ENCODE measurements at regions not wholly inside any gene's neighbourhood (a gene's known extent, or its start where the extent isn't known, plus 50 kb on each side); places are given as distances from the start of the nearest gene placed in this dataset.

DNA sequence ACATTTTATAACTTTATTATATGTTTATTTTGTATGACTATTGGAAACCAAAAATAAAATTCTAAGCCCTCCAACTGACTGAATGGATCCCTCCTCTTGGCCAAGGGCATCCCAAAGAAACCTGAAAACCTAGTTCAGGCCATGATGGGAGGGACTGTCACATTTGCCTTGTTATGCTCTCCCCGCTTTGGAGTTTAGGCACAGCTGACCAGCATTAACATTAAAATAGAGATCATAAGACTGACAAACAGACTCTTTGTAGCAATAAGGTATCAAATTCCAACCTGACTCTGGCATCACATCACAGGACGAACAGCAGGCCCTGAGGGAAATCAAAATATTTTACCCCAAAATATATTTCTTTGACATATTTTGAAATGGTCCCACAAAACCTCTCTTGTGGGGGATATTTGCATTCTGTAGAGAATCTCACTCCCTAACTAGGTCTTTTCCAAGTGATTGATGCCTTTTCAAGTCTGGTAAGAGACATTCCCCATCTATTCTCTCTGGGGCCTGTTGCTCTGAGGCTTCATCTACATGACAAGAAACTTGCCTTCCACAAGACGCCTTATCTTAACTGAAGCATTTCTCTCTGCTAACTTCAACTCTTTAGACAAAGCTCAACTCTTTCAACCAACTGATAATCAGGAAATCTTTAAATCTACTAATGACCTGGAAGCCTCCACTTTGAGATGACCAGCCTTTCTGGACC is 81.8 kb upstream of the PRR23E start:
- Histone ChIP-seq H3K36me3 (ENCODE audit: control insufficient read depth, insufficient read depth, low read length) (no peaks in the 10 kb centered on the region), H3K9ac (ENCODE audit: low read depth, low read length) (no peak overlapping the region), H3K27me3 (ENCODE audit: control insufficient read depth, insufficient read depth, low read length) (no peaks in the 10 kb centered on the region), H3K4me3 (ENCODE audit: low read depth, low read length) (no peak overlapping the region), H3K27ac (ENCODE audit: low read depth, low read length) (peak overlapping the region; percentile 70), H3K4me1 (ENCODE audit: control insufficient read depth, insufficient read depth, low read length) (0 out of 2 replicates have a peak, but pooled peaks cover 5% of the 10 kb centered on the region), H3K9me3 (ENCODE audit: control insufficient read depth, insufficient read depth, low read length) (peaks cover 21% of the 10 kb centered on the region)

DNA sequence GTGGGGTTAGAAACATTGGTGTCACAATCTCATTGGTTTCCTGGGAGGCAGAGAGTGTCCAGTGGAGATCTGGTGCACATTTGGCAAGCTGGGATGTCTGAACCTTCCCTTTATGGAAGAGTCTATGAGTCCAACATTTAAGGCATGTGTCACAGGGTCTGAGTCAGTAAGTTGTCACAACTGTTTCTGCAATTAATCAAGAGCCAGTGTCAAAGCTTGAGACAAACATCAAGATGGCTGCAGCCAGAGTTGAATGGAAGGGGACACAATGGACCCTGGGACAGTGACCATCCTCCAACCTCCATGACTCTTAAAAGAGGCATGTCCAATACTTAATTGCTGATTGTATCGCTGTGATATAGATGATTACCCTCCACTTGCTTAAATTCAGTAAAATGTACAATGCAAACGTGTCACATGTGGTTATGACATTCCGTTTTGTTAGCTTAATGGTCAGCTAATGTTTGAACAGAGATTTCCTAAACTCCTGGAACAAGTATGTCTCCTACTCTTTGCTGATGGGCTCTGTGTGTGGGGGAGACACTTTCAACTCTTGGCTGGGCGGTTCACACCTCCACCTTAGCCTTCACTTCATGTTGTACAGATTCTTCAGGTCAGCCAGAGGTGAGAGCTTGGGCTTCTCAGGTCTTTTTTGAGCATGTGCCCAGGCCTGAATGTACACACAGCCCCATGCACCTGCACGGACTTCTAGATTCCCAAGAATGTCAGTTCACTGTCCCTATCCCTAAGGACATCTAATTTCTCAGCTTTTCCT is 79.9 kb upstream of the PRR23E start:
- no peak overlapping the region for H3K9ac ChIP-seq (ENCODE audit: low read depth, low read length)
- peaks cover 21% of the 10 kb centered on the region for H3K9me3 ChIP-seq (ENCODE audit: control insufficient read depth, insufficient read depth, low read length)
- 0 out of 2 replicates have a peak, but pooled peaks cover 5% of the 10 kb centered on the region for H3K4me1 ChIP-seq (ENCODE audit: control insufficient read depth, insufficient read depth, low read length)
- H3K36me3 ChIP-seq (ENCODE audit: control insufficient read depth, insufficient read depth, low read length): no peaks in the 10 kb centered on the region
- no peaks in the 10 kb centered on the region for H3K27me3 ChIP-seq (ENCODE audit: control insufficient read depth, insufficient read depth, low read length)
- no peak overlapping the region for H3K4me3 ChIP-seq (ENCODE audit: low read depth, low read length)
- no peak overlapping the region for H3K27ac ChIP-seq (ENCODE audit: low read depth, low read length)

DNA sequence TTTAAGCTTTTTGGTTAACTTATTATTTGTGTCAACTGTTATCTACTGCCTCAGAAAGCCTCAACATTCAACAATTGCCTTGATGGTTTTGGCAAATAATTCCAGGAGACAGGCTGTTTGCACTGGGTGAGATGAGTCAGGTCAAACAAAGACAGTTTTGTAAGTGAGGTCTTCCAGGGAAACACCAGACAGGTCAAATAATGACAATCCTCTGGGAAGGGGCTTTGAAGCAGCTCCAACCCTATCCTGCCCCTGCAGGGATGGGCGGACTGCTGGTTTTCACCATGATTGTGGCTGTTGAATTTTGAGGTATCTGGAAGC is 79.4 kb upstream of the PRR23E start:
- Histone ChIP-seq H3K4me3 (ENCODE audit: low read depth, low read length) (no peak overlapping the region), H3K9ac (ENCODE audit: low read depth, low read length) (no peak overlapping the region), H3K27me3 (ENCODE audit: control insufficient read depth, insufficient read depth, low read length) (no peaks in the 10 kb centered on the region), H3K9me3 (ENCODE audit: control insufficient read depth, insufficient read depth, low read length) (peaks cover 21% of the 10 kb centered on the region), H3K36me3 (ENCODE audit: control insufficient read depth, insufficient read depth, low read length) (no peaks in the 10 kb centered on the region), H3K4me1 (ENCODE audit: control insufficient read depth, insufficient read depth, low read length) (0 out of 2 replicates have a peak, but pooled peaks cover 5% of the 10 kb centered on the region), H3K27ac (ENCODE audit: low read depth, low read length) (no peak overlapping the region)

DNA sequence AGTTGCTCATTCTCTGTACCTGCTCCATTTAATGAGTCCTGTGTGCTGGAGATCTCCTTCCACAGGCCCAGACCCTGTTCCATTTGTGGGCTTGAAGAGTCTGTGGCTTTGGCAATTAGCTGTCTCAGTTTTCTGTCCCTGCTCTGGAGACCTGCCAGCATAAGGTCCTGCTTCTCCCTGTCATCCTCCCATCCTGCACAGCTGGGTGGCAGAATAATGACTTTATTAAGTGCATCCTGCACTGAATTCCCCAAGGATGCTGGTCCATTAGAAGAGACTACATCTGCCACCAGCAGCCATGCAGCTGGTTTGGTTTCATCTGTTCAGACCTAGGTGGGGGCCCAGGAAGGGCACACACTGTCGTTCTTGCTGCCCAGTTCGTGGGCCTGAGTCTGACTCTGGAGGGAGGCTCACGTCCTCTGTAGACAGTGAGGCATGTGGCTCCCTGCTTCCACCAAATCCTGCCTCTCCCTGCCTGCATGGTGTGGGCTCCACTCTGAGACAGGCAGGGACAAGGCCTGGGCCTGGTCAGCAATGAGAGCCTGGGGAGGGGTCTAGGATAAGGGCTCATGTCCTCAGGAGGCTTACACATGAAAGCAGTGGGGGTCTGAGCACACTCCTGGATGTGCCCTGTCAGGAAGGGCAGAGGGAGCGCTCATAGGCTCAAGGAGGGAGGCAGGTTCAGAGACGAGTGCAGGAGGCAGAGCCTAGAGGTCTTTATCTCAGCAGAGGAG is 78.4 kb upstream of the PRR23E start:
- Histone ChIP-seq H3K9ac (ENCODE audit: low read depth, low read length) (no peak overlapping the region), H3K27ac (ENCODE audit: low read depth, low read length) (no peak overlapping the region), H3K4me3 (ENCODE audit: low read depth, low read length) (no peak overlapping the region), H3K4me1 (ENCODE audit: control insufficient read depth, insufficient read depth, low read length) (0 out of 2 replicates have a peak, but pooled peaks cover 5% of the 10 kb centered on the region), H3K27me3 (ENCODE audit: control insufficient read depth, insufficient read depth, low read length) (no peaks in the 10 kb centered on the region), H3K36me3 (ENCODE audit: control insufficient read depth, insufficient read depth, low read length) (no peaks in the 10 kb centered on the region), H3K9me3 (ENCODE audit: control insufficient read depth, insufficient read depth, low read length) (peaks cover 21% of the 10 kb centered on the region)

DNA sequence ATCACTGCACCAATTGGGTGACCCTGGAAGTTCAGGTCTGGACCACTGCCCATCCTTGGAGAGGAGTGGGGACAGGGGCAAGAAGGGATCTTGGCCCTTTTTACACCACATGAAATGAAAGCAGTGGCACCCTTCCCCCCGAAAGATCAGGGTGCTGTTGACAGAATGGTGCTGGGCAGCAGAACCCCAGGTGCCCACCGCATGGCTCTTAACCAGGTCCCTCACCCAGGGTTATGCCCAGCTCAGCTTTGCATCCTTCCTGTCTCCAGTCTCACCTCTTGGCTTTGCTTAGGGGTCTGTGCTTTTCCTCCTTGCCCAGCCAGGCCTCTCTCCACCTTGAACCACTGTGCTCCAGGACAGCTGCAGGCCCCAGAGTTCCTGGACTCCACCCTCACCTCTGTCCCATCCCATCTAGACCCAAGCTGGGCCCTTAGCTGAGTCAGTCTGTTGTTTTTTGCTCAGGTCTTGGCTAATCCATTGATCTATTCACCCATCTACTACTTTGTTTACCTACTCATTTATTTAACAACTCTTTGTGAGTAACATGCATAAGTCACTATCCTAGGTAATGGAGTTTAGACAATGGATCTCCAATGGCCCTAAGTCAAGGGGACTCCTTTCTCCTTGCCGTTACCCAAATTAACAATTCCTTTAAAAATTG is 77.1 kb upstream of the PRR23E start:
- Histone ChIP-seq H3K27me3 (ENCODE audit: control insufficient read depth, insufficient read depth, low read length) (no peaks in the 10 kb centered on the region), H3K4me1 (ENCODE audit: control insufficient read depth, insufficient read depth, low read length) (0 out of 2 replicates have a peak, but pooled peaks cover 2% of the 10 kb centered on the region), H3K27ac (ENCODE audit: low read depth, low read length) (no peak overlapping the region), H3K4me3 (ENCODE audit: low read depth, low read length) (no peak overlapping the region), H3K9ac (ENCODE audit: low read depth, low read length) (no peak overlapping the region), H3K9me3 (ENCODE audit: control insufficient read depth, insufficient read depth, low read length) (peaks cover 21% of the 10 kb centered on the region), H3K36me3 (ENCODE audit: control insufficient read depth, insufficient read depth, low read length) (no peaks in the 10 kb centered on the region)

DNA sequence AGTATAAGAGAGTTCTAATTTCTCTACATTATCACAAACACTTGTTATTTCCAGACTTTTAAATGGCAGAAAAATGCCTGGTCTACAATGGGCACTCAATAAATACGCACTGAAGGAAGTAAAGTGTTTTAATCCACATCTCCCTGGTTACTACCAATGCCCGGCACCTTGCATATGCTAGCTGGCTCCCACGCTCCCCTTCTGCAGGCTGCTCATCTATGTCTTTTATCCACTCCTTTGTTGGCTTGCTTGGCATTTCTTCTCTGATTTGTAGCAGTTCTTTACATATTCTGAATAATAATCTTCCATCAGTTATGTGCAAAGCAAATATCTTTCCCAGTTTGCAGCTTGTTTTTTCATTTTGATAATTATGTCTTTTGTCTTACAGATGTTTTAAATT is 74.6 kb upstream of the PRR23E start:
- H3K27me3 ChIP-seq (ENCODE audit: control insufficient read depth, insufficient read depth, low read length): no peaks in the 10 kb centered on the region
- H3K9me3 ChIP-seq (ENCODE audit: control insufficient read depth, insufficient read depth, low read length): peaks cover 2% of the 10 kb centered on the region; the same call in 1 of the 2 replicates
- H3K36me3 ChIP-seq (ENCODE audit: control insufficient read depth, insufficient read depth, low read length): no peaks in the 10 kb centered on the region
- no peaks in the 10 kb centered on the region for H3K4me1 ChIP-seq (ENCODE audit: control insufficient read depth, insufficient read depth, low read length)
- no peak overlapping the region for H3K4me3 ChIP-seq (ENCODE audit: low read depth, low read length)
- no peak overlapping the region for H3K9ac ChIP-seq (ENCODE audit: low read depth, low read length)
- no peak overlapping the region for H3K27ac ChIP-seq (ENCODE audit: low read depth, low read length)

DNA sequence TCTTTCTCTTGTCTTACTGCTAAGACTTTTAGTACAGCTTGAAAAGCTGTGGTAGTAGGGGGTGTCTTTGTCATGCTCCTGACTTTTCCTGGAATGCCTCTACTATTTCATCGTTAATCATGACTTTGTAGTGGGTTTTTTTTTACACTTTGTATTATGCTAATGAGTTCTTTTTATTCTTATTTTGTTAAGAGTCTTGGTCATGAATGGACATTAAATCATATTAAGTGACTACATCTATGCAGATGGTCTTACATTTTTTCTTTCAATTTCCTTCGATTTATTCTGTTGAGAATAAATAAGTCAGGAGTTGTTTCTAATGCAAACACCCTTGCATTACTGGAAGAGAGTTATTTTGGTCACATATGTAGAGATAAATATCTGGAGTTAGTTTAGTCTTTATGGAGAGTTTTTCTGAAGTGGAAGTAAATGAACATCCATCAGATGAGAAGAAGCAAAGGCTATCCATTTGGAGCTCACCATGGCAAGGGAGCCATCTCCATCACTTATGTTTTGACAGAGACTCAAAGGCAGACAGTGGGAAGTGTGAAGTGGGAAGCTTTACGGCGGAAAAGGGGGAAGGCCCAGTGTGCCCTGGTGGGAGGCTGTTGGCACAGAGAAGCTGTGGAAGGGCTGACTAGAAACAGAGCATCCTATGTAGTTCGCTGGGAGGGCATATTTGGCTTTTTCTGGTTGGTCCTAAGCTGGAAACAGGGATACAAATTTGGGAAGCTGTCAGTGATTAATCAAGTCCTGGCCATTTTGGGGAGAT is 73.1 kb upstream of the PRR23E start:
- H3K9me3 ChIP-seq (ENCODE audit: control insufficient read depth, insufficient read depth, low read length): no peaks in the 10 kb centered on the region

DNA sequence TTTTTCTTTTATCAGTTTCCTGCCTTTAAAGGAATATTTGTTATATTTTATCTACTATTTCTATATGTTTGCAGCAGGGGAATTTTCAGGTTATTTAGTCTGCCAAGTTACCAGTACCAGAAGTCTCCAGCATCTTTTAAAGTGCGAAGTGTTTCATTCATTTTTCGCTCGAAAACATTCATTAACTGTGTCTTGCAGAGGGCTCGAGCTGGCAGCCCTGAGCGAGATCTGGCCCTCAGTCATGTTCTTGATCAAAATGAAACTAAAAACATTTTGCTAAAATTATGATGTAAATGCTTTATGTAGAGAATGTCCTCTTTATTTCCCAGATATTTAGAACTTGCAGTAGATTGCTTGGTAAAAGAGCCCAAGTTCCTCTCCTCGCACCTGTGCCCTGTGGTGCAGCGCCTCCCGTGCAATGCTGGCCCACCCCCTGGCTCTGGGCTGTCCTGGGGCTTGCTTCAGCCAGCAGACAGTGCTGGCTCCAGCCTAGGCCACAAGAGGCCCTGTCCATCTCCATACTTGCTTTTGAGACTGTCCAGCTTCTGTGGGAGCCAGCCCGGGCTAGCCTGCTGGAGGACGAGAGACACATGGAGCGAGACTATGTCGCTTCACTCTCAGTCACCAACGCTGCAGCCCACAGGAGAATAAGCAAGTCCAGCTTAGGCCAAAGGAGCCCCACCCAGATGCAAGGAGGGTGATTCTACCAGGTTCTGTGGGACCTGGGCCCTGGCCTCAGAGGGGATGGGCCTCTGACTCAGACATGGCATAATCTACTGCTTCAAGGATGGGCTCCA is 71.9 kb upstream of the PRR23E start:
- H3K27me3 ChIP-seq (ENCODE audit: control insufficient read depth, insufficient read depth, low read length): no peaks in the 10 kb centered on the region
- H3K4me3 ChIP-seq (ENCODE audit: low read depth, low read length): no peak overlapping the region
- no peaks in the 10 kb centered on the region for H3K36me3 ChIP-seq (ENCODE audit: control insufficient read depth, insufficient read depth, low read length)
- no peak overlapping the region for H3K27ac ChIP-seq (ENCODE audit: low read depth, low read length)
- H3K4me1 ChIP-seq (ENCODE audit: control insufficient read depth, insufficient read depth, low read length): no peaks in the 10 kb centered on the region
- H3K9ac ChIP-seq (ENCODE audit: low read depth, low read length): no peak overlapping the region
- H3K9me3 ChIP-seq (ENCODE audit: control insufficient read depth, insufficient read depth, low read length): no peaks in the 10 kb centered on the region

More for the DNA sequence above, 73.1 kb upstream of the PRR23E start:
- H3K4me3 ChIP-seq (ENCODE audit: low read depth, low read length): no peak overlapping the region
- H3K27me3 ChIP-seq (ENCODE audit: control insufficient read depth, insufficient read depth, low read length): no peaks in the 10 kb centered on the region
- no peaks in the 10 kb centered on the region for H3K4me1 ChIP-seq (ENCODE audit: control insufficient read depth, insufficient read depth, low read length)
- H3K27ac ChIP-seq (ENCODE audit: low read depth, low read length): no peak overlapping the region
- no peaks in the 10 kb centered on the region for H3K36me3 ChIP-seq (ENCODE audit: control insufficient read depth, insufficient read depth, low read length)
- no peak overlapping the region for H3K9ac ChIP-seq (ENCODE audit: low read depth, low read length)

DNA sequence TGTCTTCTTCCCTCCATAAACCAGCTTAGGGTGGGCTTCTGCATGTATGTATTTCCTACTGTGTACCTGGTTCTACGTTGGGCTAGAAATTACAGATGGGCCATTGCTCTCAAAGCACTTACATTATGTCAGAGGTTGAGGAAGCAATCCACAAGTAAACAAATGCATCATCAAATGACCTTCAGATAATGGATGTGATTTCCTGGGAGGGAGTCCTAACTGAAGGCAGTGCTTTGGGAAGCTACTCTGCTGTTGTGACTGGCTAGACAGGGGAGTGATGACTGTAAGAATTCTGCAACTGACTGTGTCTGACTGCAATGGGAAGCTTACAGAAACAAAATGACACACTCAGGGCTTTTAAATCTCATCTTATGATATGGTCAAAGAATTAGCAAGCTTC is 71.0 kb upstream of the PRR23E start:
- Histone ChIP-seq H3K36me3 (ENCODE audit: control insufficient read depth, insufficient read depth, low read length) (no peaks in the 10 kb centered on the region), H3K27me3 (ENCODE audit: control insufficient read depth, insufficient read depth, low read length) (no peaks in the 10 kb centered on the region), H3K4me1 (ENCODE audit: control insufficient read depth, insufficient read depth, low read length) (no peaks in the 10 kb centered on the region), H3K27ac (ENCODE audit: low read depth, low read length) (no peak overlapping the region), H3K9ac (ENCODE audit: low read depth, low read length) (no peak overlapping the region), H3K9me3 (ENCODE audit: control insufficient read depth, insufficient read depth, low read length) (no peaks in the 10 kb centered on the region), H3K4me3 (ENCODE audit: low read depth, low read length) (no peak overlapping the region)

DNA sequence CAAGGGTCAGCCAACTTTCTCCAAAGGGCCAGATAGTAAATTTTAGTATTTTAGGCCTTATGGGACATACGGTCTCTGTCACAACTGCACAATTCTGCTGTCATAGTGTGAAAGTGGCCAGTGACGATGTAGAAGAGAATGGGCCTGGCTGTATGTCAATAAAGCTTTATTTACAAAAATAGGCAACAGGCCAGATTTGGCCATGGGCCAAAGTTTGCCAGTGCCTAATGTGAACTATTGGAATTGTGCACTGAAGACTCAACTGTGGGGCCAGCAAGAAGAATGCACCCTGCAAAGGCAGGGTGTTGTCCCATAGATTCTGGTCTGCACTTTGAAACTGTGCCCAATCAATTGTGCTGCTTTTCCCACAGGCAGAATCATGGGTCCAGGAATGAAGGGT is 69.4 kb upstream of the PRR23E start:
- Histone ChIP-seq H3K4me3 (ENCODE audit: low read depth, low read length) (no peak overlapping the region), H3K9ac (ENCODE audit: low read depth, low read length) (no peak overlapping the region), H3K36me3 (ENCODE audit: control insufficient read depth, insufficient read depth, low read length) (no peaks in the 10 kb centered on the region), H3K4me1 (ENCODE audit: control insufficient read depth, insufficient read depth, low read length) (no peaks in the 10 kb centered on the region), H3K27ac (ENCODE audit: low read depth, low read length) (no peak overlapping the region), H3K27me3 (ENCODE audit: control insufficient read depth, insufficient read depth, low read length) (no peaks in the 10 kb centered on the region), H3K9me3 (ENCODE audit: control insufficient read depth, insufficient read depth, low read length) (no peaks in the 10 kb centered on the region)

Data from HUES48 (cell line).